C4-2B (cell line): ENCODE measurements at regions not wholly inside any gene's neighbourhood (a gene's known extent, or its start where the extent isn't known, plus 50 kb on each side); places are given as distances from the start of the nearest gene placed in this dataset.

Experiments
- H3K27ac ChIP-seq: fragments of 450-650 bp; 2 replicates; pipeline ENCODE4 v1.5.1; 2017
- ZFX ChIP-seq: fragments of 450-650 bp; IDR thresholded peaks from 2 replicates; pipeline ENCODE4 v1.6.1; 2017
- TF ChIP-seq, protein P1 (sequence below): fragments of 450-650 bp; conservative IDR thresholded peaks from 2 replicates; pipeline ENCODE4 v1.5.1; 2017; ENCODE audit warnings: mild to moderate bottlenecking

DNA sequence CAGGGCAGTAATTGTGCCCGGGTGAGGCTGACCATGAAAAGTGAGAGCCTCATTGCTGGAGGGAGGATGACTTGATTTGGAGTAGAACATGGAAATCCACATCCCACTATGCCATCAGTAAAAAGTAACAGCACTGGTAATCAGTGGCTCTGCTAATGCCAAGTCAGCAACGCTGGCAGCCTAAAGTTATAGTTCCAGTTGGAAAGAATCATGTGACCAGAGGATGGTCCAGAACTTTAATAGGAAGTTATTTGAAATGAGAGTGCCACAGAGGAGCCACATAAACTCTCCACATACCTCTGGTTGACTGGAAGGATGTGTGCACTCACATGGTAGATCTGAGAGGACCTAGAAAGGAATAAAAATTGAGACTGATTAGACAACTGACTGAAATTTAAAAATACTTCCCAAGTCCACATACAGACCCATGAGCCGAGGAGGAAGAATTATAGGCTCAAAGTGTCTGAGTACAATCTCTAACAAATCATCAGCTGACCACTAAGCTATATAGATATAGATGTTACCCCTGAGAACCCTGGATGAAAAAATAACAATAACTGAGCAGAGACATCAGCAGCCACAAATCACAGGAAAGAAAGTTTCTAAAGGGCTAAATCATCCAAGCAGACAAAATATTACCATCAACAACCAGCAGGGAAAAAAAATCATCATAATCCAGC lies 346.8 kb downstream of the STK39 start:
- no peak overlapping the region for H3K27ac ChIP-seq
- TF ChIP-seq, protein P1, sequence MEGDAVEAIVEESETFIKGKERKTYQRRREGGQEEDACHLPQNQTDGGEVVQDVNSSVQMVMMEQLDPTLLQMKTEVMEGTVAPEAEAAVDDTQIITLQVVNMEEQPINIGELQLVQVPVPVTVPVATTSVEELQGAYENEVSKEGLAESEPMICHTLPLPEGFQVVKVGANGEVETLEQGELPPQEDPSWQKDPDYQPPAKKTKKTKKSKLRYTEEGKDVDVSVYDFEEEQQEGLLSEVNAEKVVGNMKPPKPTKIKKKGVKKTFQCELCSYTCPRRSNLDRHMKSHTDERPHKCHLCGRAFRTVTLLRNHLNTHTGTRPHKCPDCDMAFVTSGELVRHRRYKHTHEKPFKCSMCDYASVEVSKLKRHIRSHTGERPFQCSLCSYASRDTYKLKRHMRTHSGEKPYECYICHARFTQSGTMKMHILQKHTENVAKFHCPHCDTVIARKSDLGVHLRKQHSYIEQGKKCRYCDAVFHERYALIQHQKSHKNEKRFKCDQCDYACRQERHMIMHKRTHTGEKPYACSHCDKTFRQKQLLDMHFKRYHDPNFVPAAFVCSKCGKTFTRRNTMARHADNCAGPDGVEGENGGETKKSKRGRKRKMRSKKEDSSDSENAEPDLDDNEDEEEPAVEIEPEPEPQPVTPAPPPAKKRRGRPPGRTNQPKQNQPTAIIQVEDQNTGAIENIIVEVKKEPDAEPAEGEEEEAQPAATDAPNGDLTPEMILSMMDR: no peak
- no peak for TF ChIP-seq ZFX

DNA sequence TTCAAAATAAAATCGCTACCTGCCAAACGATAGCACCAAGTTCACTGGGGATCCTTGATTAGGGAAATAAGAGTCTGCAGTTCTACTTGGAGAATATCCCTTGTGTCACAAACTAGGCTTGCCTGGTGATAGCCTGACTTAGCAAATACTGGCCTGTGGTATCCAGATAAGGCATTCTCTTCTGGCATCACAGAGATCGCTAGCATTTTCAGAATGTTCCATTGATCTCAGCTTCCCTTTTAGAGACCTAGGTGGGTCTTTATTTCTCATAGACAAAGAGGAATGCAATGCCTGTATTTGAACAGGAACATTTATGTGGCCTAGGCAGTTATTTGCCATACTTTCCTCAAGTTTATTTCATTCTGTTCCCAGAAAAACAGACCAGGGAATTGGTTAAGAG lies 349.1 kb downstream of the STK39 start:
- TF ChIP-seq, protein P1: no peak
- TF ChIP-seq ZFX: no peak
- no peak overlapping the region for H3K27ac ChIP-seq

DNA sequence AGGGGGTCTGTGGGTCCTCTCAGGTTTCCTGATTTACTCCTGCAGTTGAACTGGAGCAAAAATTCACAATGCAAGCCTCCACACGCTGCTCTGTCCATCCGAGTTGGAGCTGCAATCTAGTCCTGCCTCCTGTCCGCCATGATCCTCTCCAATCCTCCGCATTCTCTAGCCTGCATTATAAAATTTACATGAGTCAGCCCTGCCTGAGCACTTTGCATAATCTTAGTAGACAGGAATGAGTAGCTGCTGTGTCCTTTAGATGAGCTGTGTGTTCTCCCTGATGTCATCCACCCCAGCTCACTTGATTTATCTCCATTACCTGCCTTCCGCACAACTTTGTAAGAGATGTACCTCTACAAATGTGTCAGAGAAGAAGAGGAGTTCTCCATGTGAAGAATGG lies 355.6 kb downstream of the STK39 start:
- no peak overlapping the region for H3K27ac ChIP-seq
- TF ChIP-seq, protein P1: no peak
- TF ChIP-seq ZFX: no peak

DNA sequence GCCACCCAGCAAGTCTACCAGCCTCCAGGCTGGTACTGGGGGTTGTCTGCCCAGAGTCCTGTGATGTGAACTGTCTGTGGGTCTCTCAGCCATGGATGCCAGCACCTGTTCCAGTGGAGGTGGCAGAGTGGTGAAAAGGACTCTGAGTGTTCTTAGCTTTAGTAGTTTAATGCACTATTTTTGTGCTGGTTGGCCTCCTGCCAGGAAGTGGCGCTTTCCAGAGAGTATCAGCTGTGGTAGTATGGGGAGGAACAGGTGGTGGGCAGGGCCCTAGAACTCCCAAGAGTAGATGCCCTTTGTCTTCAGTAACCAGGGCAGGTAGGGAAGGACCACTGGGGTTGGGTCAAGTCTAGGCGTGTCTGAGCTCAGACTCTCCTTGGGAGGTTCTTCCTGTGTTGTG lies 356.7 kb downstream of the STK39 start:
- no peak overlapping the region for H3K27ac ChIP-seq
- TF ChIP-seq, protein P1: no peak
- TF ChIP-seq ZFX: no peak

DNA sequence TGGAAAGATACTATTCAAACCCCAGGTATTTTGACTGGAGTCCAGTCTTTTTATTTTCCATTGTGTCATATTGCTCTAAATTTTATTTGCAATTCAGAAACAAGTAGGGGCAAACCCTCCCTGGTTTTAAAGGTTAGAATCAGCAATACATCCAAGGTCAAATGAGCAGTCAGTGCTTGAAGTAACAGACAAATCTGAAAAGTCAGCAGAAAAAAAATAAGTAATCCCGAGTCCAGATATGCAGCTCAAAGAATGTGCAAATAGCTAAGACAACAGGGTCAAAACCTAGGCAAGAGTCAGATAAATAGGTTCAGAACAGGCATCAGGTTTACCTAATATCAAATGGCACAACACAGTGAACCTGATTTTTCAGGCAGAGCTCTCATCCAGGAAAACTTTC lies 367.0 kb downstream of the STK39 start:
- TF ChIP-seq, protein P1: no peak
- TF ChIP-seq ZFX: no peak

DNA sequence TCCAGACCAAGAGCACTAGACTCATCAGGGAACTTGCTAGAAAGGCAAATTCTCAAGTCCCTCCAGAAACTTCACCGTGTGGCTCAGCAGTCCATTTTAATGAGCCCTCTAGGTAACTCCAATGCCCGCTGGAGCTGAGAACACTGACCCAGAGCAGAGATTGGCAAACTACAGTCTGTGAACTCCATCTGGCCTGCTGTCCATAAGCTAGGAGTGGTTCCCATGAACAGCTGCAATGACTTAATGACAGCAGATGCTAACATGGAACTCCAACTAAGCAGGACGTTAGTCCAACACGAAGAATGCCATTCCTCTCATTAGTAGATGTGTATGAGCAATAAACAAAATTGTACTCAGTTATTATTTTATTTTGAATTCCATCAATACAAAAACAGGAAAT lies 371.9 kb downstream of the STK39 start:
- no peak overlapping the region for H3K27ac ChIP-seq
- no peak for TF ChIP-seq ZFX
- TF ChIP-seq, protein P1: no peak

More for the DNA sequence above, 367.0 kb downstream of the STK39 start:
- H3K27ac ChIP-seq: no peak overlapping the region

DNA sequence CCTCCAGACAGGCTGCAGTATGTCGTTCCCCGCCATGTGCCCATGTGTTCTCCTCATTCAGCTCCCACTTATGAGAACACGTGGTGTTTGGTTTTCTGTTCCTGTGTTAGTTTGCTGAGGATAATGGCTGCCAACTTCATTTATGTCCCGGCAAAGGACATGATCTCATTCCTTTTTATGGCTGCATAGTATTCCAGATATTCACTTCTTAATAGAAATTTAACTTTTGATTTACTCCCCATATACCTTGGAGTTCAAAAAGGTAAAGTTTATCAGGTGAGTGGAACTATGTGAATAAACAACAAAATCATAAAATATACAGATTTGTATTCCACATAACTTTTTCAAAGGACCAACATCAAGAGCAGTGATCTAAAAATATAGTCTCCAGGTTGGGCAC lies 372.6 kb downstream of the STK39 start:
- TF ChIP-seq ZFX: no peak
- TF ChIP-seq, protein P1: no peak
- H3K27ac ChIP-seq: no peak overlapping the region
